ENCODE measurements at regions not wholly inside any gene's neighbourhood (a gene's known extent, or its start where the extent isn't known, plus 50 kb on each side); places are given as distances from the start of the nearest gene placed in this dataset.

DNA sequence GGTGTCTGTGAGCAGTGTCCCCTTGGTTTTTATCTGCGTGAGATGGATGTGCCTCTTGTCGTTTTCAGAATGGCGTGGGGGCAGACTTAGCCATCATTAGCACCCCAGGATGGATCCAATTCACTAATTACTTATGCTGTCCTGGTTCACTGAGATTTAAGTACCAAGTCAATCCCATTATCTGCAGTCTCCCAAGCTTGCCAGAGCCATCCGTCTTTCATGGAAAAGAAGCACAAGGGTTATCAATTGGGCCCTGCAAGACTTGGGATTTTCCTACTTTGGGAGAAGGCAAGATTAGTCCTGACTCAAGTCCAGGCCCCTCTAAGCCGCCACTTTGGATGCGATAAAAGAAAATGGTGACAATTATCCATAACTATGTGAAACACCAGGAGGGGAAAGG lies 404.0 kb downstream of the TMEM182 start:
- no peak for TF ChIP-seq EZH2phosphoT487 (IDR thresholded peaks at IDR 0.05; ENCODE audit: borderline replicate concordance)
- TF ChIP-seq, protein P1, sequence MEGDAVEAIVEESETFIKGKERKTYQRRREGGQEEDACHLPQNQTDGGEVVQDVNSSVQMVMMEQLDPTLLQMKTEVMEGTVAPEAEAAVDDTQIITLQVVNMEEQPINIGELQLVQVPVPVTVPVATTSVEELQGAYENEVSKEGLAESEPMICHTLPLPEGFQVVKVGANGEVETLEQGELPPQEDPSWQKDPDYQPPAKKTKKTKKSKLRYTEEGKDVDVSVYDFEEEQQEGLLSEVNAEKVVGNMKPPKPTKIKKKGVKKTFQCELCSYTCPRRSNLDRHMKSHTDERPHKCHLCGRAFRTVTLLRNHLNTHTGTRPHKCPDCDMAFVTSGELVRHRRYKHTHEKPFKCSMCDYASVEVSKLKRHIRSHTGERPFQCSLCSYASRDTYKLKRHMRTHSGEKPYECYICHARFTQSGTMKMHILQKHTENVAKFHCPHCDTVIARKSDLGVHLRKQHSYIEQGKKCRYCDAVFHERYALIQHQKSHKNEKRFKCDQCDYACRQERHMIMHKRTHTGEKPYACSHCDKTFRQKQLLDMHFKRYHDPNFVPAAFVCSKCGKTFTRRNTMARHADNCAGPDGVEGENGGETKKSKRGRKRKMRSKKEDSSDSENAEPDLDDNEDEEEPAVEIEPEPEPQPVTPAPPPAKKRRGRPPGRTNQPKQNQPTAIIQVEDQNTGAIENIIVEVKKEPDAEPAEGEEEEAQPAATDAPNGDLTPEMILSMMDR (conservative IDR thresholded peaks at IDR 0.05; ENCODE audit: low read length), result no peak
- H3K9me2 ChIP-seq (replicated peaks; ENCODE audit: low read depth, low read length), result no peaks in the 10 kb centered on the region
- no peak overlapping the region for H2AFZ ChIP-seq (ENCODE audit: low read length)
- H4K20me1 ChIP-seq (ENCODE audit: insufficient read depth, low read length, poor library complexity, severe bottlenecking), result no peaks in the 10 kb centered on the region
- no peaks in the 10 kb centered on the region for H3K9me3 ChIP-seq (ENCODE audit: insufficient read depth, low read depth, low read length)
- no peak overlapping the region for H3K4me2 ChIP-seq (ENCODE audit: low read depth, low read length, poor library complexity, severe bottlenecking)
- no peak overlapping the region for H3K9ac ChIP-seq (ENCODE audit: low read depth, low read length, poor library complexity, severe bottlenecking)
- no peak overlapping the region for H3K4me3 ChIP-seq (ENCODE audit: low read length, poor library complexity, severe bottlenecking)
- H3K27me3 ChIP-seq (ENCODE audit: insufficient read depth, low read length, poor library complexity, severe bottlenecking), result no peaks in the 10 kb centered on the region
- H3F3A ChIP-seq (ENCODE audit: low read depth), result no peaks in the 10 kb centered on the region
- no peaks in the 10 kb centered on the region for H3K79me2 ChIP-seq (ENCODE audit: insufficient read depth, low read length)
- no peaks in the 10 kb centered on the region for H3K4me1 ChIP-seq (ENCODE audit: insufficient read depth, low read length, poor library complexity, severe bottlenecking)
- H3K36me3 ChIP-seq (ENCODE audit: insufficient read depth, low read length), result no peaks in the 10 kb centered on the region

DNA sequence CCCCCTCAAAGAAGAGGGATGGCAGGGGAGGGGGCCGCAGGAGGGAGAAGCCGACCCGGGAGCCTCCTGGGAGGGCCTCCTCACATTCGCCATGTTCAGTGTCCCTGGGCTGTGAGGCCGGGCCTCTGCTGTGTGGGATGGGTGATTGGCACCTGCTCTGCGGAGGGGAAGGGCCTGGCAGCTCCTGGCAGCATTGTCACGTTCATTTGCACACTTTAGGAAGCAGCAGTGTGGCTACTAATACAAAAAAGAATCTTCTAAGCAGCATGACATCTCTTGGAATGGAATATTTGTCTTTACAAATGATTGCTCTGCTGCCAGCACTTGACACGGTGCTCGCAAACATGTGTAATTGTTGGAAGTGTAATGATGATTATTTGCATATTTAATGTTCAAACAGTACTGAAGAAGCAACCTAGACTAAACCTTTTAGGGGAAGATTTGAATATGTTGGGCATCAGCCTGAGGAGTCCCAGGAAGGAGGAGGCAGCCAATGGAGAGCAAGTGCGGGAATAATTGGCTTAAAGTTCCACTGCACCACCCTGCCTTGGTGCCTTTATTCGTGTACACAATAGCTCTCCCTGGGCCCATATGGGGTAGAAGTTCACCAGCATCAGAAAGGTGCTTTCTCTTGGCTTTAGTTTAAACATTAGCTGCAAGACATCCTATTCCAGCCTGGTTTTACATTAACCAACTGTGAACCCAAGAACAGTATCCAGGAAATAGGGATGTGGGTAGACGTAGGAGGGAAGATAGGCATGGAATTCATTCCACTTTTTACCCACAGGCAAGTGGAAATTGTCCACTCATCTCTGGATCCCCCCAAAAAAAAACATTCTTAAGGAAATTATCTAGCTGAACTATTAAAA lies 404.9 kb downstream of the TMEM182 start:
- no peak overlapping the region for H3K9ac ChIP-seq (ENCODE audit: low read depth, low read length, poor library complexity, severe bottlenecking)
- no peaks in the 10 kb centered on the region for H3K36me3 ChIP-seq (ENCODE audit: insufficient read depth, low read length)
- no peaks in the 10 kb centered on the region for H4K20me1 ChIP-seq (ENCODE audit: insufficient read depth, low read length, poor library complexity, severe bottlenecking)
- H3K9me3 ChIP-seq (ENCODE audit: insufficient read depth, low read depth, low read length), result no peaks in the 10 kb centered on the region
- H3K4me3 ChIP-seq (ENCODE audit: low read length, poor library complexity, severe bottlenecking), result no peak overlapping the region
- no peaks in the 10 kb centered on the region for H3F3A ChIP-seq (ENCODE audit: low read depth)
- H3K27me3 ChIP-seq (ENCODE audit: insufficient read depth, low read length, poor library complexity, severe bottlenecking), result no peaks in the 10 kb centered on the region
- no peak overlapping the region for H3K4me2 ChIP-seq (ENCODE audit: low read depth, low read length, poor library complexity, severe bottlenecking)
- TF ChIP-seq EZH2phosphoT487 (IDR thresholded peaks at IDR 0.05; ENCODE audit: borderline replicate concordance), result no peak
- TF ChIP-seq, protein P1 (conservative IDR thresholded peaks at IDR 0.05; ENCODE audit: low read length), result no peak
- no peaks in the 10 kb centered on the region for H3K4me1 ChIP-seq (ENCODE audit: insufficient read depth, low read length, poor library complexity, severe bottlenecking)
- no peaks in the 10 kb centered on the region for H3K79me2 ChIP-seq (ENCODE audit: insufficient read depth, low read length)
- no peaks in the 10 kb centered on the region for H3K9me2 ChIP-seq (replicated peaks; ENCODE audit: low read depth, low read length)
- no peak overlapping the region for H2AFZ ChIP-seq (ENCODE audit: low read length)

DNA sequence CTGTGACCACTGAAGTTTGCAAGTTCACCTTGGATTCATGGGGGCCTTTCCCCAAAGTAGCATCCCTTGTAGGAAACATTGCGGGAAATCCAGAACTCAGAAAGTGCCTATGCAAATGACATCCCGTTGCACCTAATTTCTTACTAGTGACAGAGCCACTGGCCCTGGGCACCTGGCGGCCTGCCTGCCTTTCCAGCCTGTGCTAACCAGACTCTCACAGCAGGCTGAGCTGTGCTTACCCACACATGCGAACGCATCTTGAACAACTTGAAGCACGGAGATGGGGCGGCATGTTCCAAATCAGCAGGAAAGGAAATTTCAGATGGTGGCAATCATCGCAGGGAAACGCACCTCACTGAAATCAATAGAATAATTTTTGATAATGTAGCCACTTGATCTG lies 405.8 kb downstream of the TMEM182 start:
- TF ChIP-seq, protein P1 (conservative IDR thresholded peaks at IDR 0.05; ENCODE audit: low read length), result no peak
- no peak for TF ChIP-seq EZH2phosphoT487 (IDR thresholded peaks at IDR 0.05; ENCODE audit: borderline replicate concordance)
- H3K4me2 ChIP-seq (ENCODE audit: low read depth, low read length, poor library complexity, severe bottlenecking), result no peak overlapping the region
- H3K9me2 ChIP-seq (replicated peaks; ENCODE audit: low read depth, low read length), result no peaks in the 10 kb centered on the region

More for the DNA sequence above, 405.8 kb downstream of the TMEM182 start:
- Histone ChIP-seq H3K9me3 (ENCODE audit: insufficient read depth, low read depth, low read length) (no peaks in the 10 kb centered on the region), H3K27me3 (ENCODE audit: insufficient read depth, low read length, poor library complexity, severe bottlenecking) (no peaks in the 10 kb centered on the region), H2AFZ (ENCODE audit: low read length) (no peak overlapping the region), H3K4me1 (ENCODE audit: insufficient read depth, low read length, poor library complexity, severe bottlenecking) (no peaks in the 10 kb centered on the region), H3F3A (ENCODE audit: low read depth) (no peaks in the 10 kb centered on the region), H3K4me3 (ENCODE audit: low read length, poor library complexity, severe bottlenecking) (no peak overlapping the region), H4K20me1 (ENCODE audit: insufficient read depth, low read length, poor library complexity, severe bottlenecking) (no peaks in the 10 kb centered on the region), H3K36me3 (ENCODE audit: insufficient read depth, low read length) (no peaks in the 10 kb centered on the region), H3K9ac (ENCODE audit: low read depth, low read length, poor library complexity, severe bottlenecking) (no peak overlapping the region), H3K79me2 (ENCODE audit: insufficient read depth, low read length) (no peaks in the 10 kb centered on the region)
